LNCAP (cell line): ENCODE measurements at regions not wholly inside any gene's neighbourhood (a gene's known extent, or its start where the extent isn't known, plus 50 kb on each side); places are given as distances from the start of the nearest gene placed in this dataset.

Experiments used
- CTCF ChIP-seq: fragments of 450-650 bp; IDR thresholded peaks from 2 replicates; pipeline ENCODE4 v1.5.1; 2017; ENCODE audit warnings: mild to moderate bottlenecking

- no peak for TF ChIP-seq CTCF
These were observed 310.5 kb downstream of the SMAD2 start for GRCh38 chr18:47619771-47620448.

GRCh38 chr18:47618758-47619157 lies 311.7 kb downstream of the SMAD2 start:
- no peak for TF ChIP-seq CTCF

- TF ChIP-seq CTCF: no peak
These were observed 315.4 kb downstream of the SMAD2 start for GRCh38 chr18:47615043-47615442.

- no peak for TF ChIP-seq CTCF
These were observed 316.5 kb downstream of the SMAD2 start for GRCh38 chr18:47613929-47614328.

- TF ChIP-seq CTCF: no peak
These were observed 318.8 kb downstream of the SMAD2 start for GRCh38 chr18:47611649-47612048.

GRCh38 chr18:47606526-47606925 lies 323.9 kb downstream of the SMAD2 start:
- no peak for TF ChIP-seq CTCF

GRCh38 chr18:47605093-47605492 lies 325.4 kb downstream of the SMAD2 start:
- TF ChIP-seq CTCF: no peak

GRCh38 chr18:47604021-47604420 lies 326.4 kb downstream of the SMAD2 start:
- TF ChIP-seq CTCF: no peak
